Loucy (cell line): ENCODE measurements at regions not wholly inside any gene's neighbourhood (a gene's known extent, or its start where the extent isn't known, plus 50 kb on each side); places are given as distances from the start of the nearest gene placed in this dataset.

Source experiments
- H2AFZ ChIP-seq: fragments of 200-600 bp; sonication (generic); 2 replicates; pipeline ENCODE4 v1.6.0; 2016; ENCODE audit warnings: antibody characterized with exemption, mild to moderate bottlenecking, low read length, moderate library complexity
- H3F3A ChIP-seq: fragments of 200-600 bp; 2 replicates; pipeline ENCODE4 v1.6.0; 2016; ENCODE audit warnings: antibody characterized with exemption, low read depth, mild to moderate bottlenecking
- H3K27me3 ChIP-seq: fragments of 200-600 bp; sonication (generic); 2 replicates; pipeline ENCODE4 v1.6.1; 2014; ENCODE audit warnings: low read length, mild to moderate bottlenecking; ENCODE audit not compliant: insufficient read depth, poor library complexity, severe bottlenecking
- H3K36me3 ChIP-seq: fragments of 200-600 bp; sonication (generic); 2 replicates; pipeline ENCODE4 v1.6.1; 2016; ENCODE audit warnings: low read length; ENCODE audit not compliant: insufficient read depth
- H3K4me1 ChIP-seq: fragments of 200-600 bp; sonication (generic); 2 replicates; pipeline ENCODE4 v1.5.1; 2014; ENCODE audit warnings: low read length, mild to moderate bottlenecking; ENCODE audit not compliant: insufficient read depth, poor library complexity, severe bottlenecking
- H3K4me2 ChIP-seq: fragments of 200-600 bp; sonication (generic); 2 replicates; pipeline ENCODE4 v1.6.0; 2014; ENCODE audit warnings: antibody characterized with exemption, low read length, low read depth, mild to moderate bottlenecking; ENCODE audit not compliant: poor library complexity, severe bottlenecking
- H3K4me3 ChIP-seq: fragments of 200-600 bp; sonication (generic); 2 replicates; pipeline ENCODE4 v1.5.1; 2014; ENCODE audit warnings: low read length, mild to moderate bottlenecking, mixed read lengths; ENCODE audit not compliant: poor library complexity, severe bottlenecking
- H3K79me2 ChIP-seq: fragments of 200-600 bp; sonication (generic); 2 replicates; pipeline ENCODE4 v1.6.1; 2014; ENCODE audit warnings: low read length; ENCODE audit not compliant: insufficient read depth
- H3K9ac ChIP-seq: fragments of 200-600 bp; sonication (generic); 2 replicates; pipeline ENCODE4 v1.6.0; 2014; ENCODE audit warnings: mild to moderate bottlenecking, low read depth, low read length, moderate library complexity; ENCODE audit not compliant: poor library complexity, severe bottlenecking
- H3K9me2 ChIP-seq: fragments of 200-600 bp; sonication (generic); replicated peaks from 2 replicates; pipeline ENCODE4 v1.6.1; 2016; ENCODE audit warnings: low read depth, low read length, mixed read lengths
- H3K9me3 ChIP-seq: fragments of 200-600 bp; sonication (generic); 2 replicates; pipeline ENCODE4 v1.6.1; 2014; ENCODE audit warnings: mild to moderate bottlenecking, antibody characterized with exemption, low read length, low read depth; ENCODE audit not compliant: insufficient read depth
- H4K20me1 ChIP-seq: fragments of 200-600 bp; sonication (generic); 2 replicates; pipeline ENCODE4 v1.6.0; 2014; ENCODE audit warnings: antibody characterized with exemption, low read length, mild to moderate bottlenecking; ENCODE audit not compliant: insufficient read depth, poor library complexity, severe bottlenecking
- CTCF ChIP-seq: fragments of 200-600 bp; sonication (generic); conservative IDR thresholded peaks from 2 replicates; pipeline ENCODE4 v1.5.1; 2014; ENCODE audit warnings: mild to moderate bottlenecking, antibody characterized with exemption, low read length
- EZH2phosphoT487 ChIP-seq: fragments of 200-600 bp; IDR thresholded peaks from 2 replicates; pipeline ENCODE4 v1.6.1; 2018; ENCODE audit warnings: antibody characterized with exemption, mild to moderate bottlenecking, moderate library complexity, borderline replicate concordance

GRCh38 chr2:107622741-107623310, 203.9 kb upstream of the RGPD4 start:
- H3K4me3 ChIP-seq, result no peak overlapping the region
- no peaks in the 10 kb centered on the region for H3K36me3 ChIP-seq
- H3K9me2 ChIP-seq, result no peaks in the 10 kb centered on the region
- TF ChIP-seq CTCF, result no peak
- H3K27me3 ChIP-seq, result peaks cover 8% of the 10 kb centered on the region
- no peaks in the 10 kb centered on the region for H3F3A ChIP-seq
- no peak overlapping the region for H3K9ac ChIP-seq
- no peaks in the 10 kb centered on the region for H3K4me1 ChIP-seq
- no peaks in the 10 kb centered on the region for H4K20me1 ChIP-seq
- H3K79me2 ChIP-seq, result no peaks in the 10 kb centered on the region
- H3K9me3 ChIP-seq, result peaks cover 17% of the 10 kb centered on the region
- H2AFZ ChIP-seq, result no peak overlapping the region
- H3K4me2 ChIP-seq, result no peak overlapping the region

GRCh38 chr2:107625982-107626381, 200.7 kb upstream of the RGPD4 start:
- no peaks in the 10 kb centered on the region for H3K36me3 ChIP-seq
- H2AFZ ChIP-seq, result no peak overlapping the region
- H3K27me3 ChIP-seq, result peaks cover 4% of the 10 kb centered on the region
- no peak for TF ChIP-seq CTCF
- TF ChIP-seq EZH2phosphoT487, result no peak
- no peaks in the 10 kb centered on the region for H3F3A ChIP-seq
- H3K9me2 ChIP-seq, result no peaks in the 10 kb centered on the region
- peaks cover 16% of the 10 kb centered on the region for H3K9me3 ChIP-seq
- H4K20me1 ChIP-seq, result no peaks in the 10 kb centered on the region
- no peaks in the 10 kb centered on the region for H3K4me1 ChIP-seq
- H3K9ac ChIP-seq, result no peak overlapping the region
- no peak overlapping the region for H3K4me3 ChIP-seq
- no peaks in the 10 kb centered on the region for H3K79me2 ChIP-seq
- no peak overlapping the region for H3K4me2 ChIP-seq

GRCh38 chr2:107627164-107627563, 199.5 kb upstream of the RGPD4 start:
- no peak overlapping the region for H3K4me2 ChIP-seq
- H3K36me3 ChIP-seq, result no peaks in the 10 kb centered on the region

More at GRCh38 chr2:107627164-107627563, 199.5 kb upstream of the RGPD4 start:
- no peaks in the 10 kb centered on the region for H3F3A ChIP-seq
- peaks cover 16% of the 10 kb centered on the region for H3K9me3 ChIP-seq
- TF ChIP-seq EZH2phosphoT487 (no peak), CTCF (no peak)
- H3K79me2 ChIP-seq, result no peaks in the 10 kb centered on the region
- H3K9me2 ChIP-seq, result no peaks in the 10 kb centered on the region
- no peaks in the 10 kb centered on the region for H4K20me1 ChIP-seq
- H3K4me1 ChIP-seq, result no peaks in the 10 kb centered on the region
- no peak overlapping the region for H3K9ac ChIP-seq
- H3K27me3 ChIP-seq, result peaks cover 4% of the 10 kb centered on the region
- no peak overlapping the region for H3K4me3 ChIP-seq
- no peak overlapping the region for H2AFZ ChIP-seq
